ENCODE measurements at regions not wholly inside any gene's neighbourhood (a gene's known extent, or its start where the extent isn't known, plus 50 kb on each side); places are given as distances from the start of the nearest gene placed in this dataset.
A peak's percentile ranks its signal among the peaks of the same experiment; 100 is the strongest.

GRCh38 chr5:101018299-101018698 lies 115.2 kb upstream of the ST8SIA4 start:
- Histone ChIP-seq H3K9me3 (ENCODE audit: insufficient read depth, low read depth, low read length) (no peaks in the 10 kb centered on the region), H3K4me1 (ENCODE audit: insufficient read depth, low read length, poor library complexity, severe bottlenecking) (no peaks in the 10 kb centered on the region), H3K36me3 (ENCODE audit: insufficient read depth, low read length) (no peaks in the 10 kb centered on the region), H3K9me2 (replicated peaks; ENCODE audit: low read depth, low read length) (no peaks in the 10 kb centered on the region), H3K4me2 (ENCODE audit: low read depth, low read length, poor library complexity, severe bottlenecking) (no peak overlapping the region), H3F3A (ENCODE audit: low read depth) (no peaks in the 10 kb centered on the region), H2AFZ (ENCODE audit: low read length) (no peak overlapping the region), H4K20me1 (ENCODE audit: insufficient read depth, low read length, poor library complexity, severe bottlenecking) (no peaks in the 10 kb centered on the region), H3K4me3 (ENCODE audit: low read length, poor library complexity, severe bottlenecking) (no peak overlapping the region), H3K79me2 (ENCODE audit: insufficient read depth, low read length) (no peaks in the 10 kb centered on the region), H3K9ac (ENCODE audit: low read depth, low read length, poor library complexity, severe bottlenecking) (no peak overlapping the region), H3K27me3 (ENCODE audit: insufficient read depth, low read length, poor library complexity, severe bottlenecking) (no peaks in the 10 kb centered on the region)
- TF ChIP-seq EZH2phosphoT487 (IDR thresholded peaks at IDR 0.05; ENCODE audit: borderline replicate concordance): no peak
- no peak for TF ChIP-seq CTCF (conservative IDR thresholded peaks at IDR 0.05; ENCODE audit: low read length)

GRCh38 chr5:101012880-101013279 lies 109.8 kb upstream of the ST8SIA4 start:
- TF ChIP-seq CTCF (conservative IDR thresholded peaks at IDR 0.05; ENCODE audit: low read length) (0 out of 2 replicates have a peak, but pooled peaks have one; percentile 24), EZH2phosphoT487 (IDR thresholded peaks at IDR 0.05; ENCODE audit: borderline replicate concordance) (no peak)
- no peaks in the 10 kb centered on the region for H3K27me3 ChIP-seq (ENCODE audit: insufficient read depth, low read length, poor library complexity, severe bottlenecking)
- H3F3A ChIP-seq (ENCODE audit: low read depth): no peaks in the 10 kb centered on the region
- no peaks in the 10 kb centered on the region for H3K79me2 ChIP-seq (ENCODE audit: insufficient read depth, low read length)
- no peaks in the 10 kb centered on the region for H3K9me2 ChIP-seq (replicated peaks; ENCODE audit: low read depth, low read length)
- H3K4me2 ChIP-seq (ENCODE audit: low read depth, low read length, poor library complexity, severe bottlenecking): no peak overlapping the region
- H3K36me3 ChIP-seq (ENCODE audit: insufficient read depth, low read length): no peaks in the 10 kb centered on the region
- H3K4me3 ChIP-seq (ENCODE audit: low read length, poor library complexity, severe bottlenecking): no peak overlapping the region
- H3K9me3 ChIP-seq (ENCODE audit: insufficient read depth, low read depth, low read length): no peaks in the 10 kb centered on the region
- no peak overlapping the region for H3K9ac ChIP-seq (ENCODE audit: low read depth, low read length, poor library complexity, severe bottlenecking)
- no peaks in the 10 kb centered on the region for H4K20me1 ChIP-seq (ENCODE audit: insufficient read depth, low read length, poor library complexity, severe bottlenecking)
- no peak overlapping the region for H2AFZ ChIP-seq (ENCODE audit: low read length)
- H3K4me1 ChIP-seq (ENCODE audit: insufficient read depth, low read length, poor library complexity, severe bottlenecking): no peaks in the 10 kb centered on the region

- Histone ChIP-seq H3F3A (ENCODE audit: low read depth) (no peaks in the 10 kb centered on the region), H3K36me3 (ENCODE audit: insufficient read depth, low read length) (no peaks in the 10 kb centered on the region), H2AFZ (ENCODE audit: low read length) (no peak overlapping the region), H3K9me2 (replicated peaks; ENCODE audit: low read depth, low read length) (no peaks in the 10 kb centered on the region), H4K20me1 (ENCODE audit: insufficient read depth, low read length, poor library complexity, severe bottlenecking) (no peaks in the 10 kb centered on the region), H3K27me3 (ENCODE audit: insufficient read depth, low read length, poor library complexity, severe bottlenecking) (no peaks in the 10 kb centered on the region), H3K4me2 (ENCODE audit: low read depth, low read length, poor library complexity, severe bottlenecking) (no peak overlapping the region), H3K9me3 (ENCODE audit: insufficient read depth, low read depth, low read length) (no peaks in the 10 kb centered on the region), H3K4me1 (ENCODE audit: insufficient read depth, low read length, poor library complexity, severe bottlenecking) (no peaks in the 10 kb centered on the region), H3K9ac (ENCODE audit: low read depth, low read length, poor library complexity, severe bottlenecking) (no peak overlapping the region), H3K79me2 (ENCODE audit: insufficient read depth, low read length) (no peaks in the 10 kb centered on the region), H3K4me3 (ENCODE audit: low read length, poor library complexity, severe bottlenecking) (no peak overlapping the region)
- no peak for TF ChIP-seq CTCF (conservative IDR thresholded peaks at IDR 0.05; ENCODE audit: low read length)
- TF ChIP-seq EZH2phosphoT487 (IDR thresholded peaks at IDR 0.05; ENCODE audit: borderline replicate concordance): no peak
These were observed 106.9 kb upstream of the ST8SIA4 start for GRCh38 chr5:101009758-101010519.
